ENCODE measurements at regions not wholly inside any gene's neighbourhood (a gene's known extent, or its start where the extent isn't known, plus 50 kb on each side); places are given as distances from the start of the nearest gene placed in this dataset.

DNA sequence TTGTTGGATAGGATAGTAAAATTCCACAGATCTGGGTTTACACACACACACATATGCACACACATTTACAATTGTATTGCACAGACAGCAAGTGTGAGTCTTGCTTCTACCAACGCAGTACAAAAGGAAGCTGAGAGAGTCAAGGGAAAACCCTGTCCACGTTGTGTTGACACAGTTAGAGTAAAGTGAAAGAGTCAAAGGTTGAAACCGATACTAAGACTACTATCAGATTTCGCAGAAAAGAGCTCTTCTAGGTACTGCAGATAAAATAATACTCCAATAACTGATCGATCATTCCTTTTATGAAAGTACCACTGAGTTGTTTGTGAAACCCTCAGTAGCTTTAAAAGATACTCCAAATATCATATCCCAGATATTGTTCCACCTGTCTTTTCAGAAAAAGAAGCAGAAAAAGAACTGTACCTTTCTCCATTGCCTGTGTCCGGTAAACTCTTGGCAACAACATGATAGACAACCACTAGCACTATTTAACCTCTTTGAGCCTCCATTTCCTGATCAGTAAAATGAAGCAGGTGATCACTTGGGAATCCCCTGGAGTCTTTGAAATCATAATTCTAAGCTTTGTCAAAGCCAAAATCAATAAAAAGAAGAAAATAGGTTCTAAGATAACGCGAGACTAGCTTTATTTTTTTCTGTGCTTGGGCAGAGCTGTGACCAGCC, 224.6 kb upstream of the FOXN3 start:
- Mint-ChIP-seq H3K27me3 (ENCODE audit: low read depth in 3 of 3) (peaks cover 0 to 2% (median 0%) of the 10 kb centered on the region in 3 donors), H3K4me3 (no peak overlapping the region), H3K27ac (no peak overlapping the region), H3K36me3 (peaks cover 0 to 3% of the 10 kb centered on the region in 2 donors), H3K9me3 (peaks cover 0 to 10% (median 2%) of the 10 kb centered on the region in 7 donors), H3K4me1 (no peaks in the 10 kb centered on the region)
- H3K4me2 ChIP-seq (replicated peaks; ENCODE audit: extremely low read depth, low read length, poor library complexity, severe bottlenecking): no peak overlapping the region
- no peaks in the 10 kb centered on the region for H3K79me2 ChIP-seq (ENCODE audit: insufficient read depth, low read length)
- no peak overlapping the region for H3K9ac ChIP-seq (ENCODE audit: insufficient read depth, low read length, poor library complexity, severe bottlenecking)
- TF ChIP-seq, protein P1, sequence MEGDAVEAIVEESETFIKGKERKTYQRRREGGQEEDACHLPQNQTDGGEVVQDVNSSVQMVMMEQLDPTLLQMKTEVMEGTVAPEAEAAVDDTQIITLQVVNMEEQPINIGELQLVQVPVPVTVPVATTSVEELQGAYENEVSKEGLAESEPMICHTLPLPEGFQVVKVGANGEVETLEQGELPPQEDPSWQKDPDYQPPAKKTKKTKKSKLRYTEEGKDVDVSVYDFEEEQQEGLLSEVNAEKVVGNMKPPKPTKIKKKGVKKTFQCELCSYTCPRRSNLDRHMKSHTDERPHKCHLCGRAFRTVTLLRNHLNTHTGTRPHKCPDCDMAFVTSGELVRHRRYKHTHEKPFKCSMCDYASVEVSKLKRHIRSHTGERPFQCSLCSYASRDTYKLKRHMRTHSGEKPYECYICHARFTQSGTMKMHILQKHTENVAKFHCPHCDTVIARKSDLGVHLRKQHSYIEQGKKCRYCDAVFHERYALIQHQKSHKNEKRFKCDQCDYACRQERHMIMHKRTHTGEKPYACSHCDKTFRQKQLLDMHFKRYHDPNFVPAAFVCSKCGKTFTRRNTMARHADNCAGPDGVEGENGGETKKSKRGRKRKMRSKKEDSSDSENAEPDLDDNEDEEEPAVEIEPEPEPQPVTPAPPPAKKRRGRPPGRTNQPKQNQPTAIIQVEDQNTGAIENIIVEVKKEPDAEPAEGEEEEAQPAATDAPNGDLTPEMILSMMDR (IDR thresholded peaks at IDR 0.05): no peak
- no peaks in the 10 kb centered on the region for H3K4me1 ChIP-seq (ENCODE audit: control insufficient read depth in 1 of 2, insufficient read depth in 2 of 2, low read length in 2 of 2)
- no peaks in the 10 kb centered on the region for H3K27me3 ChIP-seq (ENCODE audit: control insufficient read depth in 2 of 2, insufficient read depth in 2 of 2, low read length in 2 of 2)
- DNase-seq: no peak
- no peak overlapping the region for H3K27ac ChIP-seq (ENCODE audit: low read depth in 1 of 2, low read length in 2 of 2)
- intact Hi-C loops (cut with micrococcal nuclease): no loop called here
- no peaks in the 10 kb centered on the region for H4K20me1 ChIP-seq (ENCODE audit: insufficient read depth, low read length)
- H3K9me3 ChIP-seq (replicated peaks in 1 of 2; ENCODE audit: control insufficient read depth in 1 of 2, insufficient read depth in 1 of 2, low read length in 2 of 2): no peaks in the 10 kb centered on the region
- 56% methylated on average over 2 of the region's 8 CpGs for WGBS (ENCODE audit: insufficient coverage)
- no peak overlapping the region for H3K4me3 ChIP-seq (replicated peaks in 1 of 3; ENCODE audit: low read depth in 2 of 3, low read length in 3 of 3)
- H2AFZ ChIP-seq (ENCODE audit: insufficient read depth, low read depth, low read length, poor library complexity, severe bottlenecking): no peak overlapping the region
- no peaks in the 10 kb centered on the region for H3K36me3 ChIP-seq (replicated peaks in 1 of 2; ENCODE audit: control insufficient read depth in 1 of 2, insufficient read depth in 2 of 2, low read length in 2 of 2)

DNA sequence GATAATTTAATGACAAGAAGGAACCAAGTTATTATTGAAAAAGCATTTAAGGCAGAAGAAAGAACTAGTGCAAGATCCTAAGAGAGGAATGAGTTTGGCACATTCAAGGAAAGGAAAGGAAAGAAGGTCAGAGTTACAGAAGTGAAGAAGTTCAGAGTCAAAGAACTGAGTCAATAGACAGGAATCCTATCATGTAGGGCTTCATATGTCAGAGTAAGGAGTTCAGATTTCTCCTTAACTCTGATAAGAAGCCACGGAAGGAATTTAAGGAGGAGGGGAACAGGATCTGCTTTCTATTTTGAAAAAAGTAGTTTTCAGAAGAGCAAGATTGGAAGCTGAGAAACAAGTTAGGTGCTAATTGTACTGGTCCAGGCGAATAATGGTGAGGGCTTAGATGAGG, 223.1 kb upstream of the FOXN3 start:
- Mint-ChIP-seq H3K4me1 (no peaks in the 10 kb centered on the region), H3K27me3 (ENCODE audit: low read depth in 3 of 3) (peaks cover 1 to 3% (median 2%) of the 10 kb centered on the region in 3 donors), H3K27ac (no peak overlapping the region), H3K4me3 (no peak overlapping the region), H3K36me3 (peaks cover 0 to 3% of the 10 kb centered on the region in 2 donors), H3K9me3 (peaks cover 0 to 10% (median 3%) of the 10 kb centered on the region in 7 donors)
- Histone ChIP-seq H3K36me3 (replicated peaks in 1 of 2; ENCODE audit: control insufficient read depth in 1 of 2, insufficient read depth in 2 of 2, low read length in 2 of 2) (no peaks in the 10 kb centered on the region), H3K27ac (ENCODE audit: low read depth in 1 of 2, low read length in 2 of 2) (no peak overlapping the region), H3K4me2 (replicated peaks; ENCODE audit: extremely low read depth, low read length, poor library complexity, severe bottlenecking) (no peak overlapping the region), H3K9me3 (replicated peaks in 1 of 2; ENCODE audit: control insufficient read depth in 1 of 2, insufficient read depth in 1 of 2, low read length in 2 of 2) (no peaks in the 10 kb centered on the region), H3K9ac (ENCODE audit: insufficient read depth, low read length, poor library complexity, severe bottlenecking) (no peak overlapping the region), H2AFZ (ENCODE audit: insufficient read depth, low read depth, low read length, poor library complexity, severe bottlenecking) (no peak overlapping the region), H3K79me2 (ENCODE audit: insufficient read depth, low read length) (no peaks in the 10 kb centered on the region), H3K4me3 (replicated peaks in 1 of 3; ENCODE audit: low read depth in 2 of 3, low read length in 3 of 3) (no peak overlapping the region), H3K4me1 (ENCODE audit: control insufficient read depth in 1 of 2, insufficient read depth in 2 of 2, low read length in 2 of 2) (no peaks in the 10 kb centered on the region), H4K20me1 (ENCODE audit: insufficient read depth, low read length) (no peaks in the 10 kb centered on the region), H3K27me3 (ENCODE audit: control insufficient read depth in 2 of 2, insufficient read depth in 2 of 2, low read length in 2 of 2) (no peaks in the 10 kb centered on the region)
- TF ChIP-seq, protein P1 (IDR thresholded peaks at IDR 0.05): no peak
- intact Hi-C loops (cut with micrococcal nuclease): no loop called here
- no peak for DNase-seq
- whole genome bisulfite sequencing (ENCODE audit: insufficient coverage): 93% methylated on average over 2 of the region's 2 CpGs
